GM12878 (cell line): ENCODE measurements at regions not wholly inside any gene's neighbourhood (a gene's known extent, or its start where the extent isn't known, plus 50 kb on each side); places are given as distances from the start of the nearest gene placed in this dataset.

Source experiments
- ATAC-seq: fragments of 200-7000 bp; cut with Tn5 transposase; 3 replicates; pipeline ENCODE4 v1.9.1; 2020; ENCODE audit warnings: mild to moderate bottlenecking, moderate library complexity
- BruUV-seq: library from RNA; stranded (reverse); fragments of 400-500 nt; replicated peaks from 2 replicates; lab custom pipeline; 2021; lab: Mats Ljungman, UMichigan
- CTCF ChIA-PET: fragments of 300-600 bp; sonication (Branson Sonifier 250); formaldehyde crosslinking; extraction: SDS; loops from one replicate; lab custom pipeline; 2021; ENCODE audit warnings: inconsistent platforms; lab: Yijun Ruan, JAX
- POLR2A ChIA-PET: fragments of 350-600 bp; formaldehyde crosslinking; extraction: SDS; loops from one replicate; lab custom pipeline; 2021; ENCODE audit warnings: inconsistent platforms; lab: Charles Lee
- RAD21 ChIA-PET: fragments of 300-600 bp; sonication (Branson Sonifier 250); formaldehyde crosslinking; loops from one replicate; lab custom pipeline; 2023; ENCODE audit warnings: antibody characterized with exemption; ENCODE audit not compliant: unreplicated experiment; lab: Charles Lee
- SMC1A ChIA-PET: fragments of 300-600 bp; sonication (Branson Sonifier 250); formaldehyde crosslinking; loops from one replicate; lab custom pipeline; 2023; ENCODE audit not compliant: unreplicated experiment, uncharacterized antibody; lab: Charles Lee
- DNase-seq: peaks from one replicate; pipeline ENCODE4 v3.0.0-alpha.2; 2011; ENCODE audit warnings: low read depth, low spot score
- FAIRE-seq: peaks from 3 replicates; lab custom pipeline; 2011; peaks lifted over from hg19 to GRCh38; lab: Jason Lieb, UNC
- H2AFZ ChIP-seq: 2 replicates; pipeline ENCODE4 v1.6.0; 2011; ENCODE audit warnings: low read depth, low read length, control low read depth; ENCODE audit not compliant: control insufficient read depth
- H3K27ac ChIP-seq: 2 replicates; pipeline ENCODE4 v1.5.1; 2011; ENCODE audit warnings: control low read depth; ENCODE audit not compliant: control insufficient read depth, insufficient read depth
- H3K27me3 ChIP-seq, 2 experiments: replicated peaks in 1 of 2; 2 replicates each; pipeline versions ENCODE4 v1.6.0 to v1.6.1; 2011; ENCODE audit warnings: low read length in 1 of 2; ENCODE audit not compliant: control insufficient read depth in 2 of 2, insufficient read depth in 2 of 2
- H3K36me3 ChIP-seq, 2 experiments: 2 replicates each; pipeline ENCODE4 v1.5.1; 2011; ENCODE audit warnings: low read length in 1 of 2; ENCODE audit not compliant: control insufficient read depth in 2 of 2, insufficient read depth in 2 of 2
- H3K4me1 ChIP-seq: 2 replicates; pipeline ENCODE4 v1.6.1; 2011; ENCODE audit warnings: mild to moderate bottlenecking, low read length, moderate library complexity, mixed read lengths; ENCODE audit not compliant: control insufficient read depth, insufficient read depth
- H3K4me2 ChIP-seq: 2 replicates; pipeline ENCODE4 v1.6.0; 2011; ENCODE audit warnings: control low read depth; ENCODE audit not compliant: control insufficient read depth, insufficient read depth
- H3K4me3 ChIP-seq: fragments of 200-600 bp; sonication (generic); 2 replicates; pipeline ENCODE4 v1.5.1; 2016
- H3K79me2 ChIP-seq: 2 replicates; pipeline ENCODE4 v1.6.0; 2011; ENCODE audit warnings: low read length; ENCODE audit not compliant: control insufficient read depth, insufficient read depth
- H3K9ac ChIP-seq: 2 replicates; pipeline ENCODE4 v1.8.0; 2011; ENCODE audit warnings: low read length, control low read depth, mixed read lengths; ENCODE audit not compliant: control insufficient read depth, insufficient read depth
- H3K9me3 ChIP-seq: replicated peaks from 3 replicates; pipeline ENCODE4 v1.5.1; 2011; ENCODE audit warnings: mild to moderate bottlenecking, low read length; ENCODE audit not compliant: control insufficient read depth, insufficient read depth
- H4K20me1 ChIP-seq: 2 replicates; pipeline ENCODE4 v1.6.0; 2011; ENCODE audit not compliant: control insufficient read depth, insufficient read depth
- CBX3 ChIP-seq: fragments of 200-600 bp; sonication (generic); IDR thresholded peaks from 2 replicates; pipeline ENCODE4 v1.6.1; 2016; ENCODE audit warnings: low read depth, borderline replicate concordance
- CHD1 ChIP-seq: IDR thresholded peaks from 2 replicates; pipeline ENCODE4 v1.6.1; 2012; ENCODE audit warnings: low read depth, low read length, improper control_type of control experiment
- CREB1 ChIP-seq: IDR thresholded peaks from 2 replicates; pipeline ENCODE4 v1.6.1; 2012; ENCODE audit warnings: low read depth, mild to moderate bottlenecking, inconsistent platforms
- ETV6 ChIP-seq, 2 experiments: fragments of 450-650 bp in 1 of 2; IDR thresholded peaks in 1 of 2; conservative IDR thresholded peaks in 1 of 2; 2 replicates each; pipeline ENCODE4 v1.6.1; 2014; ENCODE audit warnings: antibody characterized with exemption in 1 of 2, borderline replicate concordance in 1 of 2, low read depth in 1 of 2, mild to moderate bottlenecking in 1 of 2, moderate library complexity in 1 of 2
- KDM1A ChIP-seq: fragments of 200-600 bp; sonication (generic); IDR thresholded peaks from 2 replicates; pipeline ENCODE4 v1.6.1; 2016; ENCODE audit warnings: borderline replicate concordance
- MEF2B ChIP-seq: fragments of 450-650 bp; IDR thresholded peaks from 2 replicates; pipeline ENCODE4 v1.6.1; 2018; ENCODE audit warnings: mild to moderate bottlenecking, moderate library complexity; ENCODE audit not compliant: partially characterized antibody, poor library complexity, severe bottlenecking
- YBX1 ChIP-seq: fragments of 450-650 bp; IDR thresholded peaks from 2 replicates; pipeline ENCODE4 v1.6.1; 2016; ENCODE audit warnings: antibody characterized with exemption
- ZNF384 ChIP-seq: IDR thresholded peaks from 2 replicates; pipeline ENCODE4 v1.6.1; 2012; ENCODE audit warnings: low read depth, mild to moderate bottlenecking, low read length, improper control_type of control experiment, borderline replicate concordance
- WGBS: methylation state at CpG from one replicate; pipeline ENCODE4 v1.1.6; 2016; ENCODE audit warnings: low lambda C conversion rate; ENCODE audit not compliant: insufficient replicate concordance, insufficient coverage; ENCODE audit errors: missing lambda C conversion rate; 5-methylcytosine and 5-hydroxymethylcytosine counted together
- in situ Hi-C: fragments of 300-500 bp; cut with MboI; formaldehyde crosslinking; loops from 9 replicates; pipeline ENCODE4 v1.14.3; 2018; ENCODE audit warnings: mixed read lengths
- intact Hi-C: fragments of 100-400 bp; cut with micrococcal nuclease; formaldehyde crosslinking; loops from one replicate; pipeline ENCODE4 v1.14.2; 2022; ENCODE audit not compliant: unreplicated experiment
- TF ChIP-seq, protein P1 (sequence below): IDR thresholded peaks from 2 replicates; pipeline ENCODE4 v1.6.1; 2012; ENCODE audit warnings: low read depth, low read length, improper control_type of control experiment
- TF ChIP-seq, protein P2 (sequence below): fragments of 450-650 bp; IDR thresholded peaks from 2 replicates; pipeline ENCODE4 v1.6.1; 2014; ENCODE audit warnings: mild to moderate bottlenecking
- TF ChIP-seq, protein P3 (sequence below): fragments of 450-650 bp; IDR thresholded peaks from 2 replicates; pipeline ENCODE4 v1.6.1; 2017; ENCODE audit warnings: mild to moderate bottlenecking

DNA sequence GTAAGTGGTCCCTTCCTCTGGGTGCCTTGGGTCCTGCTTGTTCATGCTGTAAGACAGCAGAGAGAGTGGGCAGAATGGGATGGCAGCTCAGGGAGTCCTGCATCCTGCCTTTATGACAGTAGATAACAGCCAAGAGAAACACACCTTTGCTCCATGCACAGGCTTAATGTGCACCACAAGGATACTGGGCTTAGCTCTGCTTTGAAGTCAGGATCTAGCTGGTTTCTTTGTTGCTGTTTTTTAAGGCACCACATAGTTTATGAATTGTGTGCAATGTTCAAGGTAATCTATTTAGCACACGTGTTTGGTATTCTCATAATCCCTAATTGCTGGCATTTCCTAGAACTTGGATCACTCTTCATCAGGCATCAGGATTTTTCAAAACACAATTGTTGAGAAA is 239.5 kb upstream of the DCN start:
- no peak overlapping the region for H3K27ac ChIP-seq
- H4K20me1 ChIP-seq = no peaks in the 10 kb centered on the region
- TF ChIP-seq CHD1 = no peak
- TF ChIP-seq ZNF384 = no peak
- TF ChIP-seq CREB1 = no peak
- no peaks in the 10 kb centered on the region for H3K9me3 ChIP-seq
- ChIA-PET POLR2A (interaction anchor here (0.6 kb wide), 1 partner anchor 246 kb away, joined by 3 read pairs; no protein-coding TSS in a partner anchor), RAD21 (no interaction called here), CTCF (interaction anchor here (1.2 kb wide), 1 partner anchor 41 kb away, joined by 3 read pairs; no protein-coding TSS in a partner anchor), SMC1A (no interaction called here)
- H3K79me2 ChIP-seq = no peaks in the 10 kb centered on the region
- WGBS = 33% methylated on average over 1 of the region's 1 CpG
- H3K36me3 ChIP-seq = no peaks in the 10 kb centered on the region
- H3K27me3 ChIP-seq = no peaks in the 10 kb centered on the region; a peak in 1 of 4 replicates
- no peak overlapping the region for H2AFZ ChIP-seq
- H3K9ac ChIP-seq = no peak overlapping the region
- ATAC-seq (no peak; the same call in 2 of the 3 replicates), DNase-seq (no peak), FAIRE-seq (no peak)
- no peak overlapping the region for H3K4me2 ChIP-seq
- H3K4me1 ChIP-seq = no peaks in the 10 kb centered on the region
- intact Hi-C loops = no loop called here
- in situ Hi-C loops = no loop called here
- BruUV-seq = no TSS peak
- H3K4me3 ChIP-seq = no peak overlapping the region

DNA sequence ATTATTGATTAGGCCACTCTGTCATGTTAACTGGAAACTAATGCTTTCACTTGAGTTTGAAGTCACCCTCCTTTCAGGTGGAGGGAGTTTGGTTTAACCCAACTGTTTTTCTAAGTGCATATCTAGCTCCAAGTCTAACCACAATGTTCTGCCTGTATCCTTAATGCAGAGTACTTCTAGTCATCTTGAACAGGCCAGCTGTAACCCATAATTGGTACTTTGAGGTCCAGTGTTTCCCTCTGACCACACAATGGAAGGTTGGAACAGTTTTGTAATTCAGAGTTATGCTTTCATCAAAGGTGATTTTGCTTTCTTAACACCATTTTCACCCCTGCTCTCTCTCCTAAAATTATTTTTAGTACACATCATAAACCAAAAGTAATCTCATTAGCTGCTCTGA is 237.2 kb upstream of the DCN start:
- CTCF ChIA-PET = no interaction called here
- BruUV-seq = no TSS peak
- POLR2A ChIA-PET = no interaction called here
- H3K36me3 ChIP-seq = no peaks in the 10 kb centered on the region
- RAD21 ChIA-PET = no interaction called here
- no peak for ATAC-seq
- H3K27me3 ChIP-seq = no peaks in the 10 kb centered on the region; a peak in 1 of 4 replicates
- H3K4me2 ChIP-seq = no peak overlapping the region
- no peak overlapping the region for H3K9ac ChIP-seq
- TF ChIP-seq, protein P1, sequence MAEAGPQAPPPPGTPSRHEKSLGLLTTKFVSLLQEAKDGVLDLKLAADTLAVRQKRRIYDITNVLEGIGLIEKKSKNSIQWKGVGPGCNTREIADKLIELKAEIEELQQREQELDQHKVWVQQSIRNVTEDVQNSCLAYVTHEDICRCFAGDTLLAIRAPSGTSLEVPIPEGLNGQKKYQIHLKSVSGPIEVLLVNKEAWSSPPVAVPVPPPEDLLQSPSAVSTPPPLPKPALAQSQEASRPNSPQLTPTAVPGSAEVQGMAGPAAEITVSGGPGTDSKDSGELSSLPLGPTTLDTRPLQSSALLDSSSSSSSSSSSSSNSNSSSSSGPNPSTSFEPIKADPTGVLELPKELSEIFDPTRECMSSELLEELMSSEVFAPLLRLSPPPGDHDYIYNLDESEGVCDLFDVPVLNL = no peak
- TF ChIP-seq, protein P2, sequence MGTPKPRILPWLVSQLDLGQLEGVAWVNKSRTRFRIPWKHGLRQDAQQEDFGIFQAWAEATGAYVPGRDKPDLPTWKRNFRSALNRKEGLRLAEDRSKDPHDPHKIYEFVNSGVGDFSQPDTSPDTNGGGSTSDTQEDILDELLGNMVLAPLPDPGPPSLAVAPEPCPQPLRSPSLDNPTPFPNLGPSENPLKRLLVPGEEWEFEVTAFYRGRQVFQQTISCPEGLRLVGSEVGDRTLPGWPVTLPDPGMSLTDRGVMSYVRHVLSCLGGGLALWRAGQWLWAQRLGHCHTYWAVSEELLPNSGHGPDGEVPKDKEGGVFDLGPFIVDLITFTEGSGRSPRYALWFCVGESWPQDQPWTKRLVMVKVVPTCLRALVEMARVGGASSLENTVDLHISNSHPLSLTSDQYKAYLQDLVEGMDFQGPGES = no peak
- TF ChIP-seq MEF2B = no peak
- TF ChIP-seq ETV6 (conservative IDR thresholded peaks at IDR 0.05 in 1 of 2, IDR thresholded peaks at IDR 0.05 in 1 of 2; ENCODE audit: borderline replicate concordance in 1 of 2, low read depth in 1 of 2) = no peak
- TF ChIP-seq YBX1 = no peak
- TF ChIP-seq, protein P3, sequence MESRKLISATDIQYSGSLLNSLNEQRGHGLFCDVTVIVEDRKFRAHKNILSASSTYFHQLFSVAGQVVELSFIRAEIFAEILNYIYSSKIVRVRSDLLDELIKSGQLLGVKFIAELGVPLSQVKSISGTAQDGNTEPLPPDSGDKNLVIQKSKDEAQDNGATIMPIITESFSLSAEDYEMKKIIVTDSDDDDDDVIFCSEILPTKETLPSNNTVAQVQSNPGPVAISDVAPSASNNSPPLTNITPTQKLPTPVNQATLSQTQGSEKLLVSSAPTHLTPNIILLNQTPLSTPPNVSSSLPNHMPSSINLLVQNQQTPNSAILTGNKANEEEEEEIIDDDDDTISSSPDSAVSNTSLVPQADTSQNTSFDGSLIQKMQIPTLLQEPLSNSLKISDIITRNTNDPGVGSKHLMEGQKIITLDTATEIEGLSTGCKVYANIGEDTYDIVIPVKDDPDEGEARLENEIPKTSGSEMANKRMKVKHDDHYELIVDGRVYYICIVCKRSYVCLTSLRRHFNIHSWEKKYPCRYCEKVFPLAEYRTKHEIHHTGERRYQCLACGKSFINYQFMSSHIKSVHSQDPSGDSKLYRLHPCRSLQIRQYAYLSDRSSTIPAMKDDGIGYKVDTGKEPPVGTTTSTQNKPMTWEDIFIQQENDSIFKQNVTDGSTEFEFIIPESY = no peak
- TF ChIP-seq CBX3 = no peak
- TF ChIP-seq KDM1A = no peak
- no peaks in the 10 kb centered on the region for H3K79me2 ChIP-seq
- SMC1A ChIA-PET = no interaction called here
- no peak overlapping the region for H2AFZ ChIP-seq
- DNase-seq = no peak
- intact Hi-C loops = no loop called here
- no peak for FAIRE-seq
- no peak overlapping the region for H3K4me3 ChIP-seq
- in situ Hi-C loops = no loop called here
- no peak overlapping the region for H3K27ac ChIP-seq
- H3K9me3 ChIP-seq = no peaks in the 10 kb centered on the region
- H4K20me1 ChIP-seq = no peaks in the 10 kb centered on the region
- H3K4me1 ChIP-seq = no peaks in the 10 kb centered on the region
